ENCODE measurements at regions not wholly inside any gene's neighbourhood (a gene's known extent, or its start where the extent isn't known, plus 50 kb on each side); places are given as distances from the start of the nearest gene placed in this dataset.

DNA sequence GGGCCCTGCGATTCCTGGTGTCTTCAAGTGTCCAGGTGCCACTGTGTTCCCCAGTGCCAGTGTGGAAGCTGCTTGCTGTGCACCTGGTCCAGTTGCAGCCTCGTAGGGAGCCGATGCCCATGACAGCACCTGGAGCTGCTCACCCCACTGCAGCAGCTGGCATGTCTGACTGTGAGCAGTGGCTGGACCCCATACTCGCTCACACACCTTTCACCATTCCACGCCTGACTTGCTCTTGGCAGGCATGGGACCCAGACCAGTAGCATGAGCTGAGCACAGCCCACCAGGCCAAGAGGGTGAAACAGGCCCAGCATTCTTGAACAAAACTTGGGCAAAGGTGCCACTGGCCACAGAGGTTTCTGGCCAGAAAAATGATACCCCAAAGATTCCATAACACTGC lies 124.5 kb upstream of the THY1 start:
- DNase-seq (ENCODE audit: low read depth, low spot score) = no peak

DNA sequence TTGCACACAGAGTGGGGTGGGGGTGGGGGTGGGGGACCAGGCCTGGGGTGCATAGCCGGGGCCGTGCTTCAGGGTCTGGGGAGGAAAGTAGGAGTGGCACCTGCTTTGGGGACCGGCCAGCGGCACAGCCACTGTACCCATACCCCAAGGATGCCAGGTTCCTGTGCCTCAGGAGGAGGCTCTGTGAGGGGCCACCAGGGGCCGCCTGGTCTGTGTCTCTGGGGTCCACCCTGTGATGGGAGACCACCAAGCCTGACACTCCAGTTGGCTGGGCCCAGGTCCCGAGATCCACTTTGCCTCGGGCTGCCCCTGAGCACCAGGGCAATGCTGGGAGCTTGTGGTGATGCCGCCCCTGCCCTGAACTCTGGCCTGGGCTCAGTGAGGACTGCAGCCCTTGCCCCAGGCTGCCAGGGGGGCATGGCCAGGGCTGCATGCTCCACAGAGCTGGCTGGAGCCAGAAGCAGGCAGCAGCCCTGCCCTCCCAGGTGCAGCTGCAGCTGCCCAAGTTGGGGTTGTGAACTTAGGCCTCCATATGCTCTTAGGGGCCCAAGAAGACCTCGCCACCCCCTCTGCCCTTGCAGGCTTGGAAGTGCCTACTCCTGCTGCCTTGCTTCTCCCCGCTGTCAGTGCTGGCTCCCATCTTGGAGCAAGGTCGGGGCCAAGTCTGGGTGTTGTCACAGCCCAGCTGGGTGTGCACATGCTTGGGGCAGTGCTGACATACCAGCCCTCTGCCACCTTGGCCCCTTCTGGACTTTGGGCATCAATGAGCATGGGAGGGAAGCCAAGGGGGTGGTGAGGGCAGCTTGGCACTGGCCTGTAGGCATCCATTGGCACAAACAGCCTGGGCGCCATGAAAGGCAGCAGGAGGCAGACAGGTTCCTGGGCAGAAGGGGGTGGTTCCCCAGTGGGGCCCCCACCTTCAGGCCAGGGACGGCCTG lies 123.3 kb upstream of the THY1 start:
- no peak for DNase-seq (ENCODE audit: low read depth, low spot score)

DNA sequence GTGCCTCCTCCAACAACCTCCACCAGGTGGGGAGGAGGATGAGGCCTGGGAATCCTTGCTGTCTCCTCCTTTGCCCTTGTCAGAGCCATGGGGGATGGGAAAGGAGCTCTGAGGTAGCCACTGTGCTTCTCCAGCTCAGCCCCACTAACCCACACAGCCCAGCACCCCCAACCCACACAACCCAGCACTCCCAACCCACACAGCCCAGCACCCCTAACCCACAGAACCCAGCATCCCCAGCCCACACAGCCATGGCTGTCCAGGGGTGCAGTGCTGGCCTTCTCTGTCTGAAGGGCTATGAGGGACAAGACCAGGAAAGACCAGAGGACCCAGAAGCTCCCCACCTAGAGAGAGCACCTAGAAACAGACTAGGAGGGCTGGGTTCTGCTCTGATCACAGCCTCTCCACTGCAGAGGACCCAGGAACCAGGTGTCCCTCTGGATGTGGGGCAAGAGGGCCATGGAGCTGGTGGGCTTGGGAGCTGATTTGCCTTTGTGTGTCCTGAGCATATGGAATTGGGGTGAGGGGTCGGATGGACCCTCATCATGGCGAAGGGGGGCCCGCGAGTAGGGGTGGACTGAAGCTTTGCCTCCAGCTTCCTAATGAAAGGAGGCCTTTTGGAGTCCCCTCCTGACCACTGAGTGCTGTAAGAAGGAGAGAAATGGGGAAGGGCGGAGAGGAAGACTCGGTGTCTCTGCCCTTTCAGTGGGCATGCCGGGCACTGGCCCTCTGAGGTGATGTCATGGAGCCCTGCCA lies 117.6 kb upstream of the THY1 start:
- no peak for DNase-seq (ENCODE audit: low read depth, low spot score)

DNA sequence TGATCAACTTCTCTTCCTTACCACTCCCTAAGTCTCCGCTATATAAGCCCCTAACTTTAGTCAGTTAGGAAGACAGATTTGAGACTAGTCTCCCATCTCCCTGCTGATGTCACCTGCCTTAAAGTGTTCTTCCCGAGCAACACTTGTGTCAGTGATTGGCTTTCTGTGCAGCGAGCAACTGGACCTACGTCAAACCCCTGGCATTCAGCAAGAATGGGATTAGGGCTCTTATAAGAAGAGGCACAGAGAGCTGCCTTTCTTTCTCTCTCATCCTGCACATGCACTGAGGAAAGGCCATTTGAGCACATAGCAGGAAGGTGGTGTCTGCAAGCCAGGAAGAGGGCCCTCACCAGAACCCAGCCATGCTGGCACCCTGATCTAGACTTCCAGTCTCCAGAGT lies 116.6 kb upstream of the THY1 start:
- no peak for DNase-seq (ENCODE audit: low read depth, low spot score)

DNA sequence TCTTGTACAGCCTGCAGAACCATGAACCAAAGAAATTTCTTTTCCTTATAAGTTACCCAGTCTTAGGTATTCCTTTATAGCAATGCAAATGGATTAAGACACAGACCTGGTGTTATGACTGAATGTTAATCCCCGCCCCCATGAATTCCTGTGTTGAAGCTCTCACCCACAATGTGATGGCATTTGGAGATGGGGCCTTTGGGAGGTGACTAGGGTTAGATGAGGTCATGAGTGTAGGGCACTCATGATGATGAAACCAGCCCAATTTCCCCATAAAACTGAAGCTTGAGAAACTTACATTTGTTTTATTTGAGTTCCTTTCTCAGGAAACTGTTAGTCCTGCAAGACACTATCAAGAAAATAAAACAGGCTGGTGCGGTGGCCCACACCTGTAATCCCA lies 115.8 kb upstream of the THY1 start:
- DNase-seq (ENCODE audit: low read depth, low spot score) = no peak

DNA sequence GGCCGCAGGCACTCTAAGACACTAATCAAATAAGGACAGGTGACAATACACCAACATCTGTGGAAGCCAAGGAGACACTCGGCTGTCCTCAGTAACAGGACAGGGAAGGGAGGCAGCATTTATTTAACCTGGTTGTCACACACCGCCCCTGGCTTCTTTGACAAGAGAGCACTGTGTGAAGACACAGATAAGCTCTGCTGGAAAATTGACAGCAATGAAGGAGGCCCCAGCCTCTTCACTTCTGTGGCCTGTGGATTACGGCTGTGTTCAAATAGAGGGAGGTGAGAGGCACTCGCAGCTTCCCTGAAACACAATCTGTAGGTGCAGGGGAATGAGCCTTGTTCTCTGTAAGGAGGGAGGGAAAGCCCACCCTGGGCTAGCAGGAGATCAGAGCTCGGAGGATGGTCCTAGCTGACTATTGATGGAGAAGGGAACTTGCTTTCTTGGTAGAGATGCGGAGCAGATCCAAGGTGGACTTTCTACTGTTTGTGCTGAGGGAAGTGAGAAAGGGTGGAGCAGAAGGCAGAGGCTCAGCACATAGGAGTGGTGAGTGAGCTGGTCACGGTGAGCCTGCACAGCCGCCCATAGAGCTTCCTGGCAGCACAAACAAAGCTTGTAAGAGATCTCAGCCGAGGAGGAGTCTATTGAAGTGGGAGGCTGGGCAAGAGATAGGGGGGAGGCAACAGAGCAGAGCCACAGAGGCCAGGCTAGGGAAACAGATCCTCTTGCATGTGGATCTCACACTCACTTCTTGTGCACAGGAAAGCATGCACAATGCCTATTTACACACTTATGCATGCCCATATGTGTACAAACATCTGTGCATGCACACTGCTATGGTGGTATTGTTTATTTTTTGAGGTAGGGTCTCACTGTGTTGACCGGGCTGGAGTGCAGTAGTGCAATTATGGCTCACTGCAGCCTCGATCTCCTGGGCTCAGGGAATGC lies 114.6 kb upstream of the THY1 start:
- no peak for DNase-seq (ENCODE audit: low read depth, low spot score)

DNA sequence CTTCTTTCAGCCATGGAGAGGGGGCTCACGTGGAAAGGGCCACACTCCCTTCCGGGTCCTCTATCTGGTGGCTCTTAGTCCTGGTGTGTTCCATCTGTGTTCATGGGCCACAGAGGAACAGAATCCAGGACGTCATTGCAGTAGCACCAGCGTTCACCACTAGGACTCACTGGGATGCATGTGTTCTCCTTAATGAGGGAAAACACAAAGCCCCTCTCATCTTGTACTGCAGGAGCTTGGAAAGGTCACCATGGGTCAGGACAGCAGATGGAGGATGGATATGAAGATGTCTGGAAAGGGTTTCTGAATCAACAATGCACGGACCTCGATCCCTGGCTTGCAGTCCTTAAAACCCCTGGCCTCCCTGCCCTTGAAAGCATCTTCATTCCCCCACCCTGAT lies 113.8 kb upstream of the THY1 start:
- DNase-seq (ENCODE audit: low read depth, low spot score) = no peak

DNA sequence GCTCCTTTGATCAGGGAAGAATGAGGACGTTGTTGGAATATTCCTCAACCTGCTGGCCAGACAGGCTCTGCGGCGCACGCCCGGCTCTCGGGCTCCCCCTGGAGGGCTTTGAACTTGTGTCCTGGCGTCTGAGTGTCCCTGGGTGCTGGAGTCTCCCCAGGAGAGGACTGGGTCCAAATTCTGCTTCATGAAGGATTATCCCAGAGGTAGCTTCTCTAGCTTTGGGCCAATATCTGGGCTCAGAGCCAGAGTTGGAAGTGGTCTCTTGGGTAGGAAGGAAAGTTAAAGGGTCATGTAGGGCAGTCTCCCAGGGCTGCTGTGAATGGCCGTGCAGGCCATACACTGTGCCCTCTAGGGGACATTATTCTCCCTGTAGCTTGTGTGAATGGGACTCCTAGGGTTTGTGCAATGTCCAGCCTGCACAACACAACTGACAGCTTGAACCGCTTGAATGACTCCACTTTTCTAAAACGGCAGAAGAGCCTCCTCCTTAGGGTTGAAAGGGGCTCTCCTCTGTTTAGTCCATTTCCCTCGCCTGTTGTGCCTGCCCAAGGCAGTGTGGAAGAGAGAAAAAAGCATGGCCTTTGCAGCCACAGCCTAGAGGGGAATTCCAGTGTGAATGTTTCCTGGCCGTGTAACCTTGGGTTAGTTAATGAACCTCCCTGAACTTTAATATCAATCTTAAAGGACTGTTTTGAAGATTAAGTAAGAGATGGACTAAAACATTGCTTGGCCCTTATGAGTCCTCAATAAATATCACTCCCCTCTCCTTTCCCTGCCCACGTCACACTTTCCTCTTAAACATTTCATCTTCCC lies 111.2 kb upstream of the THY1 start:
- DNase-seq (ENCODE audit: low read depth, low spot score) = no peak

DNA sequence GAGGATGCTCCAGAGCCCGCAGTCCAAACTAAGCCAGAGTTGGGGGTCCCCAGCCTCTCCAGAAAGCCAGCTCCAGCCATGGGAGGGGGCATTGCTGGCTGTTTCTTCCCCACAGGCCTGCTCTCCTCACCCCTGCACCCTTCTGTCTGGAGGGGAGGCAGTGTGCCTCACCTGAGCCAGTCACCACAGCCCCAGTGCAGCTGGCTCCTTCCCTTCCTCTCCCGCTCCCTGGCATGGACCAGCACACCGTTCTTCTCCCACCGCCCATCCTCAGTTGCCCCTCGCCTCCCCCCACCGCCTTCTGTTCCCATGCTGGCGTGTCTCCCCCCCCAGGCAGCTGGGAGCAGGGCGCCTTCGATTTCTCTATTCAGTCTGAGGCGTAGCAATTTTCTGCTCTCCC lies 110.5 kb upstream of the THY1 start:
- no peak for DNase-seq (ENCODE audit: low read depth, low spot score)

DNA sequence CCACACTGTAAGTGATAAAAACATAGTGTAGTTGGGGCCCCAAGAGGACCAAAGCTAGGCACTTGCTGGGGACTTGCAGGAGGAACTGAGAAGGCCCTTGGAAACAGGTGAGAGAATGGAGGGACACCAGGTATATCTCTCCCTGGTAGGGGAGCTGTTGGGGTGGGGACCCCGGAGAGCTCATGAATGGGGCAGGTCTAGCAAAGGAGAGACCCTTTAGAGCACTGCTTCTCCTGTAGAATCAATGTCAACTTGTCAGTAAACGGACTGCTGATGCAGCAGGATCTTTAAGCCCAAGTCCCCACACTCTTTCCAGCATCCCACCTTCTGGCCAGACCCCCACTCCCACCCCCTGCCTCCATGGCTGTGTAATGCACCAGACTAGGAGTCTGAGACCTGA lies 109.6 kb upstream of the THY1 start:
- DNase-seq (ENCODE audit: low read depth, low spot score) = no peak

DNA sequence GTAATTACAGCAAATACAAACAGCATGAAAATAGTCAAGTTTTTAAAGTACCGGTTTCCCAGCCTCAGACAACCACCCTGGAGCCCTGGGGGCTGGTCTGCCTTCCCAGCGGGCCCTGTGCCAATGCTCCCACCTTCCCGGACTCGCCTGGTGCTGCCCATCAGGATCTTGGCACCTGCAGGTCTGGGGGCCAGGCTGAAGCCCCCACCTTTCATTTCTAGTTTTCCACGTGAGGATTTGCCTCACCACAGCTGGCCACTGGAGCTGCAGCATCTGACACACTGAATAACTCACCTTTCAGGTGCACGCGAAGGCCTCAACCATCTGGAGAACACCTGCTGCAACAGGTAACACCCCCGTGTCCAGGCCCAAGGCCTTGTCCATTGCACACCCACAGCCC lies 108.7 kb upstream of the THY1 start:
- no peak for DNase-seq (ENCODE audit: low read depth, low spot score)

DNA sequence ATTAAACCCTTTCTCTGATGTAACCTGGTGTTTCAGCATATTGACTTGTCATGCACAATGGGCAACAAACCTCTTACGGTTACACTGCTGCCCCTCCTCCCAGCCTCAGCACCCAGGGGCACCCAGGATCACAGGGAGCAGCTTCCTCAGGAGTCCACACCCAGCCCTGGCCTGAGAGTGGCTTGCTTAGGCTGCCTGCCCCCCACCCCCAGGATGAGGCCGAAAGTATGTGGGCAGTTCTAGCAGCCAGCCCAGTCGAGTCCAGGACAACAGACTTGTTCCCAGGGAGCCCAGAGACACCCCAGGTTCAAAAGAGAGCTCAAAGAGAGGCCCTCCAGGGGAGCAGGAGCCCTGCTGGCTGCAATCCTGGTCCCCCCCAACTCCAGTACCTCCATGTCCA lies 108.1 kb upstream of the THY1 start:
- no peak for DNase-seq (ENCODE audit: low read depth, low spot score)

DNA sequence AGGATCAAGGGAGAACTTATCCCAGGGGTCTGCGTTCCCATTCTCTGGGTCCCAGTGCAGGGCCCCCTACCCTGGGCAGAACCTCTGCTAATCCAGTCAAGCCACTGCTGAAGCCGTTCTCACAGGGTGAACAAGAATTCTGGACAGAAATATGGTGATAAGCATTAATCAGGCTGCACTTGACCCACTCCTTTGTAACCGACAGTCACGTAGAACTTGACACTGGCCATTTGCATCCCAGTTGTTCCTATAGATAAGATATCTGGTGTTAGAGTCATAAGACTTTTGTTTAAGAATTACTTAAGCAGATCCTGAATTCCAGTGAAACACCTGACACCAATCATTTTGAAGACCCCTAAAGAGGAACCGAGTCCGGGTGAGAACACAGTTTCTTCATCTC lies 107.5 kb upstream of the THY1 start:
- no peak for DNase-seq (ENCODE audit: low read depth, low spot score)

DNA sequence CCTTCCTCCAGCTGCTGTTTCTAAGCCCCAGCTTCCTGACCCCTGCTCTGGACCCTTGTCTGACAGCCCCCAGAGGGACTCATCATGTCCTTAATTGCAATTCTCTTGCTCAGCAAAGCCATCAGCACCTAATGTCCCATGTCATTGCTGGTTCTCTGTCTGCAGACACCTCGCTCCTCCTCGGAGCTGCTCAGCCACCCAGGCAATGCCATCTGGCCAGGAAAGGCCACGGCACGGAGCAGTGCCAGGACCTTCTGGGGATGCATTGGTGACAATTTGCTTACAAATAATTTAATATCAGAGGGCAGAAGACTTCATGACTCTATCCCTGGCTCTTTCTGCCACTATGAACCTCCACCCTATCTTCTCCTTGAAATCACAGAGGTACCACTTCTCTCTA lies 107.0 kb upstream of the THY1 start:
- no peak for DNase-seq (ENCODE audit: low read depth, low spot score)

DNA sequence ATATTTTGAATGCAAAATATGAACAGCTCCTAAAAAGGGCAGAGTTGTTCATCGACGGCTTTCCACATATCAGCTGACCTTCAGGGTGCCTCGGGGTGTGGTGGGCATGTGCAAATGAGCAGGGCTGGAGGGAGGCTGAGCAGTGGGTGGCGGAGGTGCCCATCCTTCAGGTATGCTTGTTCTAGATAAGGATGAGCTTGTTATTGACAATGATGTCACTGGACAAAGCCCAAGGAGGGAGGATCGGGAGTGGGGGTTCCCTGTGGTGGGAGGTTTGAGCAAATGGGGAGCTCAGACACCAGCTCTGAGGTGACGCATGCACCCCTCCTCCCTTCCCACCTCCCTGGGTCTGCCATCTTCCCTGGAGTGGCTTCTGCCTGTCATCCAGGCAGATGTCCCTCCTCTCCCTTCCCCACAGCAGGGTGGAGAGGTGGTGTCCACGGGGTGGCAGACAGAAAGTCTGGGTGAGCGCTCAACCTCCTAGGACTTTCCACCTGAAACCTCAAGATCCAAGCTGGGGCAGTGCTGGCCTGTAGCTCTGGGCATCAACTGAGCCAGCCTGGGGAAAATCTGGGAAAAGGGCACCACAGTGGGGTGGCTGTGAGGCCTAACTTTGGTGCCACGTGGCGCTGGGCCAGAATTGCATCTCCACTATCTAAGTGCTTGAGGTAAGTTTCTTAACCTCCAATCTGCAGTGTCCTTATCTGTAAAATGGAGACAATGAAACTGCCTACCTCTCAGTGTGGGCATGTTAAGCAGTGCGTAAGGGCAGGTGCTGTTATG lies 106.3 kb upstream of the THY1 start:
- no peak for DNase-seq (ENCODE audit: low read depth, low spot score)

DNA sequence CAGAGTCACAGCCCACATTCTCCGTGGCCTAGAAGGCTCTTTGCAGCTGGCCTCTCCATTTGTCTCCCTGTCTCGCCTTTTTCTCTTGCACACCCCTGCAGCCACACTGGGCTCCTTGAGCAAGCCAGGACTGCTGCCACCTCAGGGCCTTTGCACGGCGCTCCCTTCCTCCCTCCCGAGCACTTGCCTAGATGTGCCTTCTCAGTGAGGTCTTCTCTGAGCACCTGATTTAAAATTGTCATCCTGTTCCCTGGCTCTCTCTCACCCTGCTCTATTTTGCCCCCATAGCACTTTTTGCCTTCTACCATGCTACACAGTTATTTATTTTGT lies 102.9 kb upstream of the THY1 start:
- no peak for DNase-seq (ENCODE audit: low read depth, low spot score)

DNA sequence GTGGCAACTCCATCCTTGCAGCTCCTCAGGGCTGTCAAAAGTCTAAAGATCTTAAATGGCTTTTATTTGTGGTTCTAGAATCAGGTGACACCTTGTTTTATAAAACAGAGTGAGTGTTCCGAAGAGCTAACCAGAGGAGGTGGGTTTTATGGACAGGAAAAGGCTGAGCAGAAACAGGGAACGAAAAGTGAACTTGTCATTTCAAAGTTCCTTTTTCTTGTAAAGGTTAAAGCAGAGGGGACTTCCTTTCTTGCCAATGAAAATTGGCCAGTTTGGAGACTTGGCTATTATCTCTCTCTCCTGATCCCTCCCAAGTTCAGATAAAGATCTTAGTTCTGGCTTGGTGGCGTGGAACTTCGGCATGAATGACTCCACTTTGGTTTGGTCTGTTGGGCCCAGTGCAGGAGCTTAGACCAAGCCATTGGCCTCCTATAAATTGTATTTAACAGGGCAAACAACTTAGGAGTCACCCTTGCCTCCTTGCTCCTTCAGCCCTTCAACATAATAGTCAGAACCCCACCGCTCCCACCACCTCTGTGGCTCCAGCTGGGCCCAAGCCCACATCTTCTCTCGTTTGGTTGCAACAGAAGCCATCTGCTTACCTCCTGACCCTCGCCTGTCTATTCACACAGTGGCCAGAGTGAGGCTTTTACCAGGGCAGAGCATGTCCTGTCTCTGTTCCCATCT lies 102.4 kb upstream of the THY1 start:
- no peak for DNase-seq (ENCODE audit: low read depth, low spot score)

DNA sequence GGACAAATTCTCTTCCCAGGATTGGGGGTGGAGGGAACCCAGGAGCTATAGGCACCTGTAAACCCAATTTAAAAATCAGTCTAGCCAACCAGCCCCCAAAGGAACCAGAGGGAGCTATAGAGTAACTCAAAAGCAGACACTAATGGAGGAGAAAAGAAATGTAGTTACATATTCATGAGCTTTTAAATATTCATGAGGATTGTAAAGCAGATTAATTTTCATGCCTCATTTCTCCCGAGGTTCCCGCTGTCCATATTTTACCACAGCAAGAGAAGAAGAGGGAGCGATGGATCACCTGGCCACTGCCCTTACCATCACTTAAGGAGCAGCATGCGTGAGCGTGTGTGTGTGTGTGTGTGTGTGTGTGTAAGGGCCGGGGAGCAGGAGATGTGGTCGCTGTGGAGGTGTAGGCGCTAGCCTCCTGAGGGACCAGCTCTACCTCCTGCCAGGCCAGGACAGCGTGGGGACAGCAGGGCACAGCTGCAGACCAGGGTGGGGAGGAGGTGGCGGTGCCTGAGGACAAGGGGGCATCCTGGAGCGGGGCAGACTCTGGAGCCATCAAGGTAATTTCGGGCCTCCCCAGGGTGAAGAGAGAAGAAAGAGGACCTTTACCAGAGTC lies 100.7 kb upstream of the THY1 start:
- no peak for DNase-seq (ENCODE audit: low read depth, low spot score)

DNA sequence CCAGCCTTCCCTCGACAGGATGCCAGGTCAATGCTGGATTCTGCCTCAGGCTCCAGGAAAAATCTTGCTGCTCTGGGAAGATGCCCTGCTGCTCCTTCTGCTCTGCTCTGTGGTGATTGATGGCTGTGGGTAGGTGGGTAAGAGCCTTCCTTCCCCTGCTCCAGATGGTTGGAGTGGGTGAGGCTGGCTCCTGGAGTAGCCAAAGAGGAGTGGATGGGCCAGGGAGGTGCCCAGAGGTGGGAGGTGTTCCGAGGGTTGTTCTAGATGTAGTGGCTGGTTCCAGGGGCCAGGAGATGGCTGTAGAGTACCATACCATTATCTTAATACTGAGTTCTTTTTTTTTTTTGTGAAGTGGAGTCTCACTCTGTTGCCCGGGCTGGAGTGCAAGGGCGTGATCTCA lies 99.6 kb upstream of the THY1 start:
- no peak for DNase-seq (ENCODE audit: low read depth, low spot score)
